Erythroblast (primary cell): ENCODE measurements at regions not wholly inside any gene's neighbourhood (a gene's known extent, or its start where the extent isn't known, plus 50 kb on each side); places are given as distances from the start of the nearest gene placed in this dataset.
A peak's percentile ranks its signal among the peaks of the same experiment; 100 is the strongest.
"Not testable (repeated sequence)": the region's sequence is repeated elsewhere in the genome, so short reads cannot be mapped to it uniquely, and the experiment has no call there.

Source experiments
- DNase-seq, 2 experiments: peaks; one replicate each; lab custom pipeline; 2025; lab: John Stamatoyannopoulos, UW
- GATA1 ChIP-seq: IDR thresholded peaks from 2 replicates; pipeline ENCODE4 v1.6.1; 2011; ENCODE audit warnings: low read depth, mild to moderate bottlenecking, control low read depth, low read length, moderate library complexity
- POLR2A ChIP-seq: IDR thresholded peaks from 2 replicates; pipeline ENCODE4 v1.6.1; 2011; ENCODE audit warnings: mild to moderate bottlenecking, low read length

DNA sequence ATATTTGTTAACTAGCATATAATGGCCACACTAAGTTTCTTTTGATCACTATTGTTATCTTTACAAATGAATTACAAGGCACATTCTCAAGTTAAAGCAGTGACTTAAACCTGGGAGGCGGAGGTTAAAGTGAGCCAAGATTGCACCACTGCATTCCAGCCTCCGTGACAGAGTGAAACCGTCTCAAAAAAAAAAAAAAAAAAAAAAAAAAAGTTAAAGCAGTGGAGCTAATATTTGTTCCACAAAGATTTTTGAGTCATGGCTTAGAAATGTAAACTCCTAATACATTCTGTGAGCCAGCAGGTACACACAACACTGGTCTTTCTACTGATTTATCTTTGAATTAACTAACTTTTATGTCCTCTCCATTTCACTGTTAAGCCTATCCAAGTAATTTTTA, 221.7 kb upstream of the HTR1E start:
- no peak for DNase-seq

DNA sequence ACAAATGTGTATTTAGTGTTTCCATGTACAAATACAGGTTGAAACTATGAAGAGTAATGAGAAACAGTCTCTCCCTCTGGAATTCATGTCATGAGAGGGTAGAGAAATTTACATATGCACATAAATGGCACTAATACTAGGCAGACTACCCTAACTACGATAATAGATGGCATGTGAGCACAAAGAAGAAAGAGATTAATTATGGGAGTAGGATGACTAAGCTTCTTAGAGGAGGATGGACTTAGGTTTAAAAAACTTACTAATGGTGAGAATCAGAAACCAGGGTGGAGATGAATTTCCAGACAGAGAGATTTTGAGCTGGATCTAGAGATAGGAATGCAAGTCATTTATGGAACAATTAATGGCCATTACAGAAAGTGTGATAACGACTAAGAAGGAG, 225.3 kb upstream of the HTR1E start:
- no peak for TF ChIP-seq POLR2A
- no peak for TF ChIP-seq GATA1
- no peak for DNase-seq

More for the DNA sequence above, 221.7 kb upstream of the HTR1E start:
- TF ChIP-seq POLR2A (no peak), GATA1 (no peak)

DNA sequence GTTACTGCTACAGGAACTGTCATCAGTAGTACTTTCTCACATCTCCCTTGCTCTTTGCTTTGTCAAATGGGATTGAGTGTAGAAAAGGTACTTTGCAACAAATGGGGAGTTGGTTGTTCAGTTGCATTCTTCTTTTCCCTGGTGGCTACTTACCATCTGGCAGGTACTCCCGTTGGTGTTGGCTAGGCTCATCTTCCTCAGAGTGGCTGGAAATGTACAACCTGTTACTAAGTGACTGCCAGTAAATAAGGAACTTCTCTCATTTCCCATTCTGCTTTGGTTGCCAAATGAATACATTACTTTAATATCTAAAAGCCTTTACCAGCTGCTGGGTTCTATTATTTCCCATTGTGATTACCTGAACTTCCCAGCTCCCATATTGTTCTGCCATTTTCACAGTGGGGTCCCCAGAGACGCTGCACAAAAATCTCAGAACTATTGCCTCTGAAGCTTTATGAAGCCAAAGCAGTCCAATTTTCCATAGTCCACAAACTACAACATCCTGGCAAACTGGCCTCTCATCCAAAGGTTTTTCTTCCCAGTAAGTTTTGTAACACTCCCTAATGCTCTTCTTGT, 229.7 kb upstream of the HTR1E start:
- no peak for DNase-seq

DNA sequence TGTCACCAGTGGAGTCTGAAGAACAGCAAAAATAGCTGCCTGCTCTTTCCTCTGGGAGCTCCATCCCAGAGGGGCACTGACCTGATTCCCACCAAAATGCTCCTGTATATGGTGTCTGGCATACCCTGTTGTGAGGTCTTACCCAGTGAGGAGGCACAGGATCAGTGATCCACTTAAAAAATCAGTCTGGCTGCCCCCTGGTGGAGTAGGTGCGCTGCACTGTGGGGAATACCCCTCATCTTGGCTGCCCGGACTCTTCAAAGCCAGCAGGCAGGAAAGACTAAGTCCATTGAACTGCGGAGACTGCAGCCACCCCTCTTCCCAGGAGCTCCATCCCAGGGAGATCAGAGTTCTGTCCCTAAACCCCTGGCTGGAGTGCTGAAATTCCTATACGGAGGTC, 230.9 kb upstream of the HTR1E start:
- peak; percentile 16 to 40 for DNase-seq
- TF ChIP-seq GATA1 (no peak), POLR2A (no peak)

More for the DNA sequence above, 229.7 kb upstream of the HTR1E start:
- no peak for TF ChIP-seq GATA1
- no peak for TF ChIP-seq POLR2A

DNA sequence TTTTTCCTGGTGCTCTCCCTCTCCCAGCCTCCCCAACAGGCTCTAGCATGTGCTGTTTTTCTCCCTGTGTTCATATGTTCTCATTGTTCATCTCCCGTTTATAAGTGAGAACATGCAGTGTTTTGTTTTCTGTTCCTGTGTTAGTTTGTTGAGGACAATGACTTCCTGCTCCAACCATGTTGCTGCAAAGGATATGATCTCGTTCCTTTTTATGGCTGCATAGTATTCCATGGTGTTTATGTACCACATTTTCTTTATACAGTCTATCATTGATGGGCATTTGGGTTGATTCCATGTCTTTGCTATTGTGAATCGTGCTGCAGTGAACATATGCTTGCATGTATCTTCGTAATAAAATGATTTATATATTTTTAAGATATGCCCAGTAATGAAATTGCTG, 236.1 kb upstream of the HTR1E start:
- DNase-seq, result not testable (repeated sequence)

DNA sequence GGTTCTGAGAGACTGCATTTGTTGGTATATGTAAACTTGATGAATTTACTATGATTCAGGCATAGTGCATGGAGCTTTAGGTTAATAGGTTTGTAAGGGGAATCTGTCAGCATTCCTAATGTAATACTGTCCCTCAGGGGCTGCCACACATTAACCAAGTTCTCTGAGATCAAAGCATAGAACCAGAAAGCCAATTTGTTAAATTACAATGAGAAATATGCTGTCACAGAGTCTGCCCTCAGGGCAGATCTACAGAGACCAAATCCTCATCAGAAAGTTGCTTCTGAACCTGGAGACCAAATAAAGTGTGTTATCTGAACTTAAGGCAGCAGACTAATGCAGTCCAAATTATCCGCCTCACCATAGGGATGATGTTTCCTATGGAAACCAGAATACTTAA, 250.8 kb upstream of the HTR1E start:
- TF ChIP-seq GATA1, result no peak
- TF ChIP-seq POLR2A, result no peak
- DNase-seq, result no peak

DNA sequence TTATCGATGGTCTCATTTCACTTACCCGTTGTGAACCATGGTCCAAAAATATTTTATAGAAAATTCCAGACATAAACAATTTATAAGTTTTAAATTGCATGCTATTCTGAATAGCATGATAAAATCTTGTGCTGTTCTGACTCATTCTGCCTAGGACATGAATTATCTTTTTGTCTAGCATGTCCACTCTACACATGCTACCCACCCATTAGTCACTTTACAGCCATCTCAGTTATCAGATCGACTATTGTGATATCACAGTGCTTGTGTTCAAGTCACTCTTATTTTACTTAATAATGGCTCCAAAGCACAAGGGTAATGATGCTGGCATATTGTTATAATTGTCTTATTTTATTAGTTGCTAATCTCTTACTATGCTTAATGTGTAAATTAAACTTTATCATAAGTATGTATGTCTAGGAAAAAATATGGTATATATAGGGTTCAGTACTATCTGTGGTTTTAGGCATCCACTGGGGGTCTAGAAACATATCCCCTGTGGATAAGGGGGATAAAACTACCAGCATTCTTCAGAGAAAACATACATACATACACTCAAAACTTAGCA, 252.0 kb upstream of the HTR1E start:
- TF ChIP-seq POLR2A (no peak), GATA1 (no peak)
- peak; percentile 25 to 47 for DNase-seq

DNA sequence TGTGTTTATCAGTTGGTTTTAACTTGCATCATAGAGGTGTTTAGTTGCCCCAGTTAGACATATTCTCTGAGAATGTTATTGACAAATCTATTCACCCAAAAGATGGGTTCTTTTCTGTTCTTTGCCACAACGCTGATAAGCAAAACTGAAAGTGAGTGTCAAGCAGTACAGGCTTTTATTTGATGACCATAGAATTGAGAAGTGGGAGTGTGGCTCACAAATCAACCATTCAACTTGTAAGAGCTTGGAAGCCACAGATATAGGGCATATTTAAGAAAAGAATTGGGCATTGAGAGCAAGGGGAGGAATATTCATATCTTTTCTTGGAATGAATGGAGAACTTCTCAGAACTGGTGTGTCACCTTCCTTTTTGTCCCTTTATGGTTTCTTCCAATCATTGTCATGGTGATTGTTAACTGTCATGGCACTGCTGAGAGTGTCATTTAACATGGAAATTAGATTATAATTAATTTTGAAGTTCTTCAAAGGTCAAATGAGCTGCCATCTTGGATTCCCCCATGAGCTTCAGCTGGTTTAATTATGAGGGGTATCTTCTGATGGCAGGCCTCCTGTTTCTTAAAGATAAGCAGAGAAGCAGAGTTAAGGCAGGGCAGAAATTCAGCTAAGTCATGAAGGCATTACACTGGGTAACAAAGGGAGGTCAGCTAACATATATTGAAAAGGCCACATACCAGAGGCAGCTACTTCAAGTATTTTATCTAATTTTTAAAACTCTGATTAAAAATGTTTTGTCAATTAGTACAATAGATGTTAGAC, 254.0 kb upstream of the HTR1E start:
- TF ChIP-seq GATA1, result peak; percentile 29
- no peak for TF ChIP-seq POLR2A
- peak; percentile 87 to 92 for DNase-seq

DNA sequence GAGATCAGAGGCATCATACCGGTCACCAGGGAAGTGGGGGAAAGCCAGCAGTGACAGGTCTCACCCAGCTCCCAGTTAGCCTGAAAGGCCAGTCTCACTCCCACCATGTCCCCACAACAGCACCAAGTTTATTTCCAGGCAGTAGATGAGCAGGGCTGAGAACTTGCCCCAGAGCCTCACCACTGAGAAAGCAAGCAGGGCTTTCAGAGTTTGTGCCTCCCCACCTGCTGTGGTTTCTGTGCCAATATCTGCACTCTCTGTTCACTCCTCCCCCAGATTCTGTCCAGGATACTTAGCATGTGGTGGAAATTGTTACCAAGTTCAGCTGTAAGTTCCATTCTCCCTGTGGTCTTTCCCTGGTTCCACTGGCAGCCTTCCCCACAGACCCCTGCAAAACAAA, 255.0 kb upstream of the HTR1E start:
- DNase-seq, result no peak
- TF ChIP-seq POLR2A (no peak), GATA1 (no peak)

DNA sequence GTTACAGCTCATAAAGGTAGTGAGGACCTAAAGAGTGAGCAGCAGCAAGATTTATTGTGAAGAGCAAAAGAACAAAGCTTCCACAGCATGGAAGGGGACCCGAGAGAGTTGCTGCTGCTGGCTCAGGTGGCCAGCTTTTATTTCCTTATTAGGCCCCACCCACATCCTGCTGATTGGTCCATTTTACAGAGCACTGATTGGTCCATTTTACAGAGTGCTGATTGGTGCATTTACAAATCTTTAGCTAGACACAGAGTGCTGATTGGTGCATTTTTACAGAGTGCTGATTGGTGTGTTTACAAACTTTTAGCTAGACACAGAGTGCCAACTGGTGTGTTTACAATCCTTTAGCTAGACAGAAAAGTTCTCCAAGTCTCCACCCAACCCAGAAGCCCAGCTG, 256.2 kb upstream of the HTR1E start:
- not testable (repeated sequence) for DNase-seq

DNA sequence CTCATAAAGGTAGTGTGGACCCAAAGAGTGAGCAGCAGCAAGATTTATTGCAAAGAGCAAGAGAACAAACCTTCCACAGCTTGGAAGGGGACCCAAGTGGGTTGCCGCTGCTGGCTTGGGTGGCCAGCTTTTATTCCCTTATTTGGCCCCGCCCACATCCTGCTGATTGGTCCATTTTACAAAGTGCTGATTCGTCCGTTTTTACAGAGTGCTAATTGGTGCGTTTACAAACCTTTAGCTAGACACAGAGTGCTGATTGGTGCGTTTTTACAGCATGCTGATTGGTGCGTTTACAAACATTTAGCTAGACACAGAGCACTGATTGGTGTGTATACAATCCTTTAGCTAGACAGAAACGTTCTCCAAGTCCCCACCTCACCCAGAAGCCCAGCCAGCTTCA, 265.2 kb upstream of the HTR1E start:
- not testable (repeated sequence) for DNase-seq

DNA sequence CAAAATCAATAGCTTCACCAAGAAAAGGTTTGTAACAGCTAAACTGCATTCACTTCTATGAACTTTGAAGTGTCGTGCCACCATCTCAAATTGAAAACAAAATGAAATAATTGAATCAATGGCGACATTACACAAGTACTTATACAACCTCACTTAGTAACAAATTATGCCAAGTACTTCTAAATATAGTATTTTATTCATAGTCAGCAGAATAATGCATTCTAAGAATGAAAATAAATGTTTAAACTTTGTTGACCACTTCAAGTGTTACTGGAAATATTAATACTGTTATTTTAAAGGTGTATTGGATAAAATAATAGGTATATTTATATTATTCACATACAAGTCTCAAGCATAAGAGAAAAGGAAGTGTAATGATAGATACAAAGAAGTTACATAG, 280.1 kb upstream of the HTR1E start:
- DNase-seq, result no peak
- no peak for TF ChIP-seq GATA1
- no peak for TF ChIP-seq POLR2A

DNA sequence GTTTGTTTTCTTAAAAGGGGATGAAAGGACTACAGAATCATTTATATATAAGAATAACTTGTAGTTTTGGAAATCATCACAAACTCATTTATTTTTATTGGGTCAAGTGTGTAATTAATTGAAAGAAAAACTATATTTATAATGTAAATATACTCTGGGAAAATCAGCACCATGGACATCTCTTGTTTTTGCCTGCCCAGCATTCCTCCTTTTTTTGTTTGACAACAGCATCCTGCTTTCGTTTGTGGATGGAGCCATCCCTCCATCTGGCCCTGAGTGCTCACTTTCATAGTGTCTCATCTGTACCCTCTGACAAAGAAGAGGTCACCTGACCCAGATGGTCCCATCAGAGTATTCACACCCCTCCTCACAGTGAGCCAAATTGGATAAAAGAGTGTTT, 308.2 kb upstream of the HTR1E start:
- no peak for TF ChIP-seq GATA1
- no peak for TF ChIP-seq POLR2A
- DNase-seq, result no peak

DNA sequence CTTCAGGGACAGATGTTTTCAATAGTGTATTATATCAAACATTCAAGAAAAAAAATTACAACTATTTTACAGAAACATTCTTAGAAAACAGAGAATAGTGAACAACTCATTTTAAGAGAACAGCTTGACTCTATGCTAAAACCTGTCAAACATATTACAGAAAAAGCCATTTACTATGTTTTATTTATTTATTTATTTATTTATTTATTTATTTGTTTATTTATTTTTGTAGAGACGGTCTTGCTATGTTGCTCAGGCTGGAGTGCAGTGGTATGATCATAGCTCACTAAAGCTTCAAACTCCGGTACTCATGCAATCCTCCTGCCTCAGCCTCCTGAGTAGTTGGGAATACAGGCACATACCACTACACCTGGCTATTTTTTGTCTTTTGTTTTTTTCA, 317.9 kb upstream of the HTR1E start:
- no peak for TF ChIP-seq GATA1
- TF ChIP-seq POLR2A, result no peak

DNA sequence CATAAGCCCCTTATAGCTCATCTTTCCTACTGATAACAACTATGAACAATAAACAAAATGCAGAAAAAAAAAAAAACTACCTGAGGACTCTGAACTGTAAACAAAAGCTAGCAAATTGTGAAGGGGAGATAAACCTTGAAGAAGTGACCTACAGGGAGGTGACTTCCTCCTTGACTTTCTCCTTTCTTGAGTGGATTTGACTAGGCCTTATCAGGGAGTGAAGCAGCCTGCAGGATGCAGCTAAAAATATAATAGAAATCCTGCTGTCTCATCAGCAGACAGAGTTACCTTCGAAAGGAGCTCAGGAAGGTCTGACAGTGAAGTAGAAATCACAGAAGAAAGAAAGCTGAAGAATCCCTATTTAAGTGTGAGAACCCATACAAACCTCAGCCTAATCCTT, 322.0 kb upstream of the HTR1E start:
- no peak for DNase-seq
- no peak for TF ChIP-seq POLR2A
- TF ChIP-seq GATA1, result no peak

More for the DNA sequence above, 317.9 kb upstream of the HTR1E start:
- no peak for DNase-seq
